Activated T-helper 9 cell treated with anti-CD3 and anti-CD28 coated beads, Interleukin-2, amount 50 U/mL, for 16 hours (primary cell): ENCODE measurements at regions not wholly inside any gene's neighbourhood (a gene's known extent, or its start where the extent isn't known, plus 50 kb on each side); places are given as distances from the start of the nearest gene placed in this dataset.
A peak's percentile ranks its signal among the peaks of the same experiment; 100 is the strongest.
"Not testable (repeated sequence)": the region's sequence is repeated elsewhere in the genome, so short reads cannot be mapped to it uniquely, and the experiment has no call there.

ENCODE experiments used
- DNase-seq: peaks from one replicate; pipeline ENCODE4 v3.0.0-alpha.2; 2020; ENCODE audit warnings: low read depth

DNA sequence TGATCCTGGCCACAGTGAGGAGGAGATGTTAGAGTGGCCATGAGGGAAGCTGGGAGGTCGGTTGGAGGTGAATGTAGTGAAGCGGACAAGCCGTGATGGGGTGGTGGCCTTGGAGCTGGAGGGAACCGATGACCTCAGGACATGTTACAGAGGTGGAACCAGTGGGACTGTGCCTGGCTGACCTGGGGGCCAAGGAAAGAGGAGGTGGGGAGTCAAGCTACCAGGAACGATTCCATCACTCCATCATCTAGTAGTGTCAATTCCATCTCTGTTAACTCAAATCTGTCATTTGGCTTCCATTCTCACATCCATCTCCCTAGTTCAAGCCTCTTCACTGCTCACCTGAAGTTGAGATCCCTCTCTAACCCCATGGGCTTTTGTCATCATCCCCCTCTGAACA is 102.4 kb upstream of the LYZL2 start:
- no peak for DNase-seq

DNA sequence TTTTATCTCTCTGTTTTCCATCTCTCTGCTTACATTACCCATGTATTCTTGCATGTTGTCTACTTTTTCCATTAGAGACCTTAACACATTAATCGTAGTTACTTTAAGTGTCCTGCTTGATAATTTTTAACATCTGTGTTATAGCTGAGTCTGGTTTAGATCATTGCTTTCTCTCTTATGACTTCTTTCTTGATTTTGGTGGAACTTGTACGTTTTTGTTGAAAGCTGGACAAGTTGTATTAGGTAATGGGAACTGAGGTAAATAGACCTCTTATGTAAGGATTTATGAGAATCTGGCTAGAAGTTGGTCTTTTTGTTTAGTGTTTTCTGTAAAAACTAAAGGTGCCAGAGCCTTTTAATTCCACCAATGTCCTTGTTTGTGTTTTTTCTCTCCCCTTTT is 100.8 kb upstream of the LYZL2 start:
- no peak for DNase-seq

DNA sequence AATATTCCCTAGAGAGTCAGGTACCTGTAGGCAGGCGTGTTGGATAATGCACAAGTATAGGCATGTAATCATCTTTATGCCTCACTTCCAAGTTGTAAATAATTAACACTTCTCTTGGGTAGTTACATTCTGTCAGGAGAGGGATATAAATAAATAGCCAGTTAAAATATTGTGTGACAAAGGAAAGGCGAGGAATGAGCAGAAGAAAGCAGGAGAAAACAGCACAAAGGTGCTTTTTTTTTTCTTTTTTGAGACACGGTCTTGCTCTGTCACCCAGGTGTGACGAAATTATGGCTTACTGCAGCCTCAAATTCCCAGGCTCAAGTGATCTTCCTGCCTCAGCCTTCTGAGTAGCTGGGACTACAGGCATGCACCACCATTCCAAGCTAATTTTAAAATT is 99.2 kb upstream of the LYZL2 start:
- no peak for DNase-seq

DNA sequence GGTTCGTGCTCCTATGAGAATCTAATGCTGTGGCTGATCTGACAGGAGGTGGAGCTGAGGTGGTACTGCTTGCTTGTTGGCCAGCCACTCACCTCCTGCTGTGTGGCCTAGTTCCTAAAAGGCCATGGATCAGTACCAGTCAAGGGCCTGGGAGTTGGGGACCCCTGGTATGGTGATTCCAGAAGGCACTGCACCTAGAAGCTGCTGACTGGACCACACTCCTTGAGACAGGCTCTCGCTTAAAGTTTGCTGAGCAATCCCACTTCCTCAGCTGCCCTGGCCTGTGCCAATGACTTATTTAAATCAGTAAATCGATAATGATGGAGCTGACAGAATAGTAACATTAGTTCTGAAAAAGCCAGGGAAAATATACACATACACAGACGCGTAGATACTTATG is 98.6 kb upstream of the LYZL2 start:
- no peak for DNase-seq

DNA sequence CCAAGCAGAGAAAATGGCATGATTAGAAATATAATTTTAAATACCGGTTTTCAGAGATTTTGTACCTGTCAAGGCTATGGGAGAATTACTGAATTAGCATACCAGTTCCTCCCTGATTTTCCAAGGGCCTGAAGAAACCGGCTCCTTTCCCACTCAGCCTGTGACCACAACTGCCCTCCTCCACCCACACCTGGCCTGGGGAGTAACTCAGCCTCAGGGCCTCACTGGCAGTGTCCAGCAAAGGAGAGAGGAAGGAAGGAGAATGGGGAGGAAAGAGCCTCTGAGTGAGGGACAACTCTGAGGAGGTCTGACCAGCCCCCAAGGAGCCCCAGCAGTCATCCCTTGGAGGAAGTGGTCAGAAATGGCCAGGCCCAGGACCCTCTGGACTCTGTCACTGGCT is 98.0 kb upstream of the LYZL2 start:
- no peak for DNase-seq

DNA sequence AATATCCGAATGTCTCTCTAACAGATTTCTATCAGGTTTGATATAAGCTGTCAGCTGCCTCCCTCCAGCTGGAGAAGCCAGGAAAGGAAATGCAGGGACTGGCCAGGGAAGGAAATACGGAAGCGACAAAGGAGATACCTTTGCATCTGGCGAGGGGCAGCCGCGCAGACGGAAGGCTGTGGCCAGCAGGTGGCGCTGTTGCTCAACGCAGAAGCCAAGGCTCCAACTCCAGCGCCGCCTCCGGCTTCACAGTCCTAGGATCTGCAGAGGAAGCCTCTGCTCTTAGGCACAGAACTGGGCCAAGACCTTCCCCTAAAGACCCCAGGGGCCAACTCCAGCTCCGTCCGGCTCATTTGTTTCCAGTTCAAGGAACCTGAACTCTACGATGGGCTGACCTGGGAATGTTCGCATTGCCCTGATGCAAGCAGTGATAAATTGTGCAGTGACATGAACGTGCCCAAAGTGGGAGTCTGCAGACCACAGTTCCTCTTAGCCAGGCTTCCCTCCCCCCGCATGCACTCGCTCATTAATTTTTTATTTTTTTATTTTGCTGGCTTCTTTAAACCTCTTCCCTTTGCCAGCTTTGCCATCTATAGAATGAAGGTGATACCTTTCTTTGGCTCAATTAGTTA is 97.3 kb upstream of the LYZL2 start:
- peak; percentile 72 for DNase-seq

DNA sequence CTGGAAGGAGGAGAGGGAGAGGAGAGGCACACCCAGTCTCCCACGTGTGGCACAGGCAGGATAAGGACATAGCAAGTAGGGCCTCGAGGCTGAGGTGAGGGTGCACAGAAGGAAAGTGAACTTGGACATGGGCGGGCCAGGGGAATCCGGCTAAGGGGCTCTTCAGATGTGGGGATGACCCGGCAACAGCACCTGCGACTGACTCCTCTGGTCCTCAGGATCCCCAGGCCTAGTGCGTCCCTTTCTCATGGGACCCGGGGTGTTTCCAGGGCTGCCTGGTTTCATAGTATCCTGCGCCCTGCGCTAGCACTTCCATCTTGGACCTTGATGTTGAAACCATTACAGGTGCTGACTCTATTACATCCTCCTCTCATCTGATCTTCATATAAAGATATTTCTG is 96.1 kb upstream of the LYZL2 start:
- DNase-seq = no peak

DNA sequence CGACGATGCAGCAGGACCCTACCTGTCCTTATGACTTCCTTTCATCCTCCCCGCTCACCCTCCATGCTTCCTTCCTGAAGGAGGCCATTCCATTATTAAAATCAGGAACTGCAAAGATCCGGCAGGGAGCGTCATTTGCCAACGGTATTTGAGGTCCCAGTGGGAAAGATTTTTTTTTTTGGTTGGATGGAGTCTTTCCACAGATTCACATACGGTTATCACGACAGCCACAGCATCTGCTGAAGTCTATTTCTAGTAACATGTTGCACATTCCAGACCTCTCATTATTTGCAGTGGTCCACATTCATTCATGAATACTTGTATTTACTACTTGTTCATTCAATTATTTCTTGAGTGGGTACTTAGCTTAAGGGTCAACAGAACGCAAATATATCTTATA is 94.7 kb upstream of the LYZL2 start:
- DNase-seq = no peak

DNA sequence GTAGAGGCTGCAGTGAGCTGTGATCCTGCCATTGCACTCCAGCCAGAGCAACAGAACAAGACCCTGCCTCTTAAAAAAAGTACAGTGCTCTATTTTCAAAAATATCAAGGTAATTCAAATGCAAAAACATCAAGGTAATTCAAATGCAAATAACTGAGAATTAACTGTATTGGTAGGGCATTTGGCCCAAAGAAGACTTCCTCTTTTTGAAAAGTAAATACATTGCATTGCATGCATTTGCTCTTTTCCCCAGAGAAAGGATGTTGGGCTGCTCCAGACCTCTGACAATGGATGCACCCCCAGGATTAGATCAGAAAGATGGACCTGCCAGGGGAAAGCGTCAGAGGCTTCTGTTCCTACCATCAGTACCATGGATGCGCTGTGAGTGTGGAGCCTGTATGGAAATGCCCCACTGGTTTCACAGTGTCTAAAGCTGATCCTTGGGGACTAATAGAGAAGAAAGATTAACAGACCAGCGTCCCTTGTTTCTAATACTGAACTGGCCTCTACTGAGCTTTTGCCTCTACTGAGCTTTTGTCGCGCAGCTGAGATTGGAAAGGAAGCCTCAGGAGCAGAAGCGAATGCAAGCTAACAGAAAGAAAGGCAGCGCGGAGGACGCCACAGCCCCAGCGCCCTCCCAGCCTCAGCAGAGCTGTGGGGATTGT is 93.5 kb upstream of the LYZL2 start:
- no peak for DNase-seq

DNA sequence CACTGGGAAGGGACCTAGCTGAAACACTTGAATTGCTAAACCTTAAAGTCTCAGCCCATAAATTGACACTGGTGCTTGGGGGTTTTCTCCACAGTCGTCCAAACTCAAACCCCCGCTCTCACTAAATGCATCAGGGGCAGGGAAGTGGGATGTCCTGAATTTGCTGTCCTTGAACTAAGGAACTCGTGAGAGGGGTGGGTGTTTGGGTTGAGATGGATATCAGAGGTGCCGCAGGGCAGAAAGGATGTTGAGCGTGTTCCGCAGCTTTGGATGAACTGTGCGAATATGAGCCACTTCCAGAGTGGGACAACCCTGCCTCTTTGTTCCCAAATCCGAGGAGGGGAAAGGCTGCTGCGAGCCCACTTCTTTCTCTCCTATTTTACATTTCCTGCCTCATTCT is 90.3 kb upstream of the LYZL2 start:
- no peak for DNase-seq

DNA sequence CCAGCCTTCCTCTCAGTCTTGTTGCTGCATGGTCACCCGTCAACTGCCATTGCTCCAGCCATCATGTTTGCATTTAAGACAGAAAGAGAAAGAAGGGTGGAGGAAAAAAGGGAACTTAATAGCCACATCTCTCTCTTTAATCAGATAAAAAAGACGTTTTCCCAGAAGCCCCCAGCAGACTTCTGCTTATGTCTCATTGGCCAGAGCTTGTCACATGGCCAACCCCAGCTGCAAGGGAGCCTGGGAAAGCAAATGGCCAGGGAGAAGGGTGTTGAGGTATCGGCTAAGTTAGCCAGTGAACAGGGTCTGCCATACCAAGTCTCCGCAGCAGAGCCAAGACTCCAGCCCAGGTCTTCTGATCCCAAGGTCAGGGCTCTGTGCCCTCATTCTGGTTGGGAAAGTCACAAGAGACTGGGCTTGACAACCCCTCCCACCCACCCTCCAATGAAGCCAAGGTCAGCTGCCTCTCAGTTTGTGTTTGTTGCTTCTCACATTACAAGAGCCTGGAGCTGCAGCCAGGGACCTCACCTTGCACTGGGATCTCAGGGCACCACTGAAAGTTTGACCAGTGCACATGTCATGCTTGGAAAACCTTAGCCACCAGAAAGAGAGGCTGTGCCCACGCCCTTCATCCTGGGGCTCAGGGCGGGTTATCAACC is 80.3 kb upstream of the LYZL2 start:
- DNase-seq = no peak

DNA sequence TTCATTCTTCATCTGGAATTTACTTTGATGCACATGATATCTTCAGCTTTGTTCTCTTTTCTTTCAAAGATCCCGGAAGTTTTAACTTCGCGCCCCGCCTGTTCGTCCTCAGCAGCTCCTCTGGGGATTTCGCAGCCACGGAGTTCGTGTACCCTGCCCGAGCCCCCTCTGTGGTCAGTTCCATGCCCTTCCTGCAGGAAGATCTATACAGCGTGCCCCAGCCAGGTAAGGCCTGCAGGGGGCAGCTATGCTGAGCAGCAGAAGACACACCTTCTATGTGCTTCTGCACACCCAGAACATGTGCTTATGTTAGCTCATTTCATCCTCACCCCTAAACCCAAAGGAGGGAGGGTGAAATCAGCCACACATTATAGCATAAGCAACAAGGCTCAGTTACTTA is 79.7 kb upstream of the LYZL2 start:
- no peak for DNase-seq

DNA sequence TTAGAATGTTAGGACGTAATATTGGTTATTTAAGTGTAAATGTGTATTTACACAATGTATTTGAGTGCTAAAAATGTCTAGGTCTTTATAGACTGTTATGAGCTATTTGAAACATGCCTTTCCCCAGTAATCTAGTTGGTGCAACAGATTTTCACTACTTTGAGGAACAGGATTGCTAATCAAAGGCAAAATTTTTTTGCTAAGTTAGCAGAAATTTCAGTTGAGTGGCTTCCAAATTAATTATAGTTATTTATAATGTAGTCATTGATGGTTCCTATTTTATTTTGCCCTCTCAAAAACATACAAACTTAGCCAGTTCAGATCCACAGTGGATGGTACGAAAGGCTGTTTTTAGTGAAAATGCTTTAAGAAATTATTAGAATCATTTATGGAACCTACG is 78.7 kb upstream of the LYZL2 start:
- no peak for DNase-seq

DNA sequence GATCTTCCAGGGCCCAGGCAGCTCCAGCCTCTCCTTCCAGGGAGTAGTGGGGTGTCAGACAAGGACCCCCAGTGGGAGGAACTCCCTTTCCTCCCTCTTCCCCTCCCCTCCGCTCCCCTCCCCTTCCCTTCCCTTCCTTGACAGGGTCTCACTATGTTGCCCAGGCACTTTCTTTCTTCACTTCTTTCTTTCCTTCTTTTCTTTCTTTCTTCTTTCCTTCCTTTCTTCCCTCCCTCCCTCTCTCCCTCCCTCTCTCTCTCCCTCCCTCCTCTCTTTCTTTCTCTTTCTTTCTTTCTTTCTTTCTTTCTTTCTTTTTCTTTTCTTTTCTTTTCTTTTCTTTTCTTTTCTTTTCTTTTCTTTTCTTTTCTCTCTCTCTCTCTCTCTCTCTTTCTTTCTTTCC is 76.6 kb upstream of the LYZL2 start:
- DNase-seq = not testable (repeated sequence)

DNA sequence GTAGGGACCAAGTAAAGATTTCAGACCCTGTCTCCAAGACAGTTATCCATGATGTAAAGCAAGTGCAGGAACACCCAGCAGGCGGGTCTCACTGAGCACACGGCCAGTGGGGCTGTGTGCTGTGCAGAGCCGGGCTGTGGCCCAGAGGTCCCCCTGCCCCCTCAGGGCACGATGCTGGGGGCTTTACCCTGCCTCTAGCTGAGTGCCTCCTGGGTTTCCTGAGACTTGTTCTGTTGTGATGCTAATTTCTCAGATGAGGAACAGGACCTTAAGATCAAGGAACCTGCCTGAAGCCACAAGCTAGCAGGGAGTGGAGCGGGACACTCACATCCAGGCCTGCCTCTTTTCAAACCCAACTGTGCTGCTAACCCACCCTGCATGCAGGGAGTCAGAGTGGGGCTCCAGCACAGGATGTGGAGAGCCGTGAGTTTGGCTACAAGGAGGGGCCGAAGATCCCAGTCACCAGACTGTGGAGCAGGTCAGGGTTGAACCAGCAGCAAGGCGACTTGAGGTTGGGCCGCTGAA is 76.1 kb upstream of the LYZL2 start:
- DNase-seq = no peak

DNA sequence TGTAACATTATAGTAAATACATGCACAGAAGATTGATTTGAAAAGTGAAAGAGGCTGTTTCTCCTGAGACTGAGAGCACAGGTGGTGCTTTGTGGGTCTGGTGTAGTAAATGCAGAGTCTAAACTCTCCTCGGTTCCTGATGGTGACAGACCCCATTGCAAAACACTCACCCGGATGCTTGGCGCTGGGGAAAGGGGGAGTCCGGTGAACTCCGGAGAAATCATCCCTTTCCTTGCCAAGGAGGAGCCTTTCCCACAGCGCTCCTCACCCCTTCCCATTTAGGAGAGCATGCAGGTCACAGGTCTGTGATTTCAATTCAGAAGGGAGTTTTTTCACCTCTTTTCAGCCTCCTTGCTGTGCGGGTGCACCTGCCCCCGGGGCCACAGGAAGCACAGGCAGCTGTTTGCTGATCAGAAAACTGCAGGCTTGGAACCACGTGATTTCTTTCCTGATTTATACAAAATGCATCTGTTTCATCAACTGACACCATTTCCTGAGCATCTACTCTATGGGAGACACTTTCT is 75.6 kb upstream of the LYZL2 start:
- DNase-seq = no peak

DNA sequence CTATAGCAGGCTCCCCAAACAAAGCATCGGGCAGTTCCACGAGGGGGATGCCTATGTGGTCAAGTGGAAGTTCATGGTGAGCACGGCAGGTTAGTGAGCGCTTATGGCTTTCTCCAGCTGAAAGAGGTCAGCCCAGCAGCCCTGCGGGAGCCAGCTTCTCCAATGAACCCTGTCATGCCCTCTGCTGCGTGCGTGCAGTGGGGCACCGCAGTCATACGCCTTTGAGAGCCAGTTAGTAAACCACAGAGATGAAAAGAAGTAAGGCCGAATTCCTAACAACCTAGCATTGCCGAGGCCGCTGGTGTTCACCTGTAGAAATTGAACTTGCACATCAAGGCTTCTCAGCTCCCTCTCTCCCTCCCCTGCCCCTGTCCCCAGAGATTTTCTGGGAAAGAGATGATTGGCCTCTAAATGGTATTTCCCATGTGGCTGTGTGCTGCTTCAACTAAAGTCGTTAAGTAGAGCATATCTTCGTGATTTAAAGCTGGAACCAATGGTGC is 75.1 kb upstream of the LYZL2 start:
- peak; percentile 30 for DNase-seq

DNA sequence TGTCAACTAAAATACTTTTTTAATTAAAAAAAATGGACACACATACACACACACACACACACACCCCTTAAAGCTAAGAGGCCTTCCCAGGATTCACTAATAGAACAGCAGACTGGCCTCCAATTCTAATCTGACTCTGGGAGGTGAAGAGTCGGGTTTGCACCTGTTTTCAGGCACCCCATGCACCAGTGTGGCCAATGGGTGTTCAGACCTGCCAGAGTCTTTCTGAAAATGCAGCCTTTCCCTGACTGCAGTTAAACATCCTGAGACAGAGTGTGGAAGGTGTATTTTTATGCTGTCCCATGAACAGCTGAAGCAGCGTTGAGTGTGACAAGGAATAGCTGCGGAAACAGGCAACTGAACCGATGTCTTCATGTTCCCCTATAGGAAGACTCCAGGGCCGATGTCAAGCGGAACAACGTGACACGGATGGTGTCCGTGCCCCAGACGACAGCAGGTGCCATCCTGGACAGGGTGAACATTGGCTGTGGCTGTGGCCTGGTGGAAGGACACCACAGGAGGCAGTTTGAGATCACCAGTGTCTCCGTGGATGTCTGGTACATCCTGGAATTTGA is 74.6 kb upstream of the LYZL2 start:
- no peak for DNase-seq

DNA sequence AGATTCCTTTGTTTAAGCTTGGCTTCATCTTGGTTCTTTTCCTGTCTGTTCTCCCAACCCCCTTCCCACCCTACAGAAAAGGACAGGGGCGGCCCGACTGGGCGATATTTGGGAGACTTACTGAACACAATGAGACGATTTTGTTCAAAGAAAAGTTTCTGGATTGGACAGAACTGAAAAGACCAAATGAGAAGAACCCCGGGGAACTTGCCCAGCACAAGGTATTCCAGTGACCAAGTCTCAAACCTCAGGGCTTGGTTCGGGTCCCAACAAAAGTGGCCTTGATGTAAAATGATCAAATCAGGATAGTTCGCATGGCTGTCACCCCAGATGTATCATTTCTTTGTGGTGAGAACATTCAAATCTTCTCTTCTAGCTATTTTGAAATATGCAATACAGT is 73.9 kb upstream of the LYZL2 start:
- DNase-seq = not testable (repeated sequence)

DNA sequence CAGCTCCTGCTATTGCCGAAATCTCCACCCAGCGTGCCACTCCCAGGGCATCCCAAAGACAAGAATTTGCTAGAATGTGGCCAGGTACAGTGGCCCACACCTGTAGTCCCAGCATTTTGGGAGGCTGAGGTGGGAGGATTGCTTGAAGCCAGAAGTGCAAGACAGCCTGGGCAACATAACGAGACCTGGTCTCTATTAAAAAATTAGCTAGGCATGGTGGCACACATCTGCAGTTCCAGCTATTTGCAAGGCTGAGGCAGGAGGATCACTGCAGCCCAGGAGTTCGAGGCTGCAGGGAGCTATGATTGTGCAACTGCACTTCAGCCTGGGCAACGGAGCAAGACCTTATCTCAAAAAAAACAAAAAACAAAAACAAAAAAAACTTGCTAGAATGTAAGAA is 73.3 kb upstream of the LYZL2 start:
- DNase-seq = no peak

DNA sequence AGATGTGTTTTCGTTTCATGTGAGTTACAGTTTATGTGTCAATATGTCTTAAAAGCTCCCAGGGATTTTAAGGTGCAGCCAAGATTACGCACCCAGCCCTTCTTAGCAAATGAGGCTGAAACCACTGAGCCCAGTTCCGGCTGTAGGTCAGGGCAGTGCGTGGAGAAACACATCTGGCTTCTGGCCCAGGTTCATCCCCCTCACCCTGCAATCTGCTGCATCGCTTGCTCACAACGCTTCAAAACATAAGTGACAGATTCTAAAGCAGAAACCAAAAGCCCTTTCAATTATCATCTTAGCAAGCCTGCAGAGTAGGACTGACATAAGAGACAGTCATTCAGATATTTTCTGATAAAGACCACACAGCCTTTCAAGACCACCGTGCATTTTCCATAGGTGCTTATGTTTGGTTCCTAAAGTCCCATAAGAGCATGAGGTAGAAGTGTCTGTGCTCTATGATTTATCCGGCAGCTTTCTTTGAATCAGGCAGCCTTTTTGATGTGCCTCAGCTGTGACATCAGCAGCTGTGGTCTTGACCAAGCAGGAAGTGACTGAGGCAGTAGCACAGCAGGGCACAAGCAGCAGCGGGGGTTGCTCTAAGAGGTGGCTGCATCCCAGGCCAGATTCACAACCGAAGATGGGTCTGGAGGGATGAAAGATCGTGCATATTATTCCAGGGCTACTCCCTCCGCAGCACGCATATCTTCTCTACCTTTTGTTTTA is 72.1 kb upstream of the LYZL2 start:
- DNase-seq = peak; percentile 60

DNA sequence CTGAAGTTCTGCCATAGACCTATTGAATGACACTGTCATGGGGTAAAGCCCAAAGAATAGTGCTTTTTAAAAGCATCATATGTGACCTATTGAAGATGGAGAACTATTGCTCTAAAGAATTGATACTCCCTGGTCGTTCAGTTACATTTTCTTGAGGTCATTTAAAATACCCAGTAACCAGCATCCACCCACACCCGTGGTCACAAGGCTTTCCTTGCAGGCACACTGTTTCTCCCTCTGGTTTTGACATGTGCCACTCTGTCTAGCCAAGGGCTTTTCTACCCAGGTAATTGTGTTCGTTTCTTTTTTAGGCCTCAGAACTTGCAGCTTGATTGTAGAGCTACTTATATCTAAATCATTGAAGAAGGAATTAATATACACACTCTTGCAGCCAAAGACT is 68.3 kb upstream of the LYZL2 start:
- DNase-seq = no peak
